Transverse colon (tissue), 4 donors: ENCODE measurements at regions not wholly inside any gene's neighbourhood (a gene's known extent, or its start where the extent isn't known, plus 50 kb on each side); places are given as distances from the start of the nearest gene placed in this dataset.

Experiments used
- DNase-seq: peaks from one replicate; pipeline ENCODE4 v3.0.0-alpha.2; 2019
- H3K27ac ChIP-seq, 4 donors: fragments of 200-600 bp; sonication (generic); 2 replicates each; pipeline ENCODE4 v1.5.1; 2016 to 2018; ENCODE audit warnings: inconsistent platforms in 4 of 4
- H3K27me3 ChIP-seq: fragments of 200-600 bp; sonication (generic); 2 replicates; pipeline ENCODE4 v1.5.1; 2017; ENCODE audit warnings: inconsistent platforms
- H3K36me3 ChIP-seq, 4 donors: fragments of 200-600 bp; sonication (generic); 2 replicates each; pipeline ENCODE4 v1.5.1; 2017 to 2019; ENCODE audit warnings: inconsistent platforms in 4 of 4
- H3K4me1 ChIP-seq, 4 donors: fragments of 200-600 bp; sonication (generic); 2 replicates each; pipeline ENCODE4 v1.5.1; 2017 to 2020; ENCODE audit warnings: inconsistent platforms in 4 of 4
- H3K4me3 ChIP-seq, 4 donors: fragments of 200-600 bp; sonication (generic); 1 replicate in 1 of 4; 2 replicates in 3 of 4; pipeline versions ENCODE4 v1.5.1 to v1.6.1; 2017 to 2019; ENCODE audit warnings: inconsistent platforms in 4 of 4
- H3K9me3 ChIP-seq, 2 donors: fragments of 200-600 bp; sonication (generic); 2 replicates each; pipeline ENCODE4 v1.5.1; 2017 to 2019; ENCODE audit warnings: inconsistent platforms in 2 of 2
- EP300 ChIP-seq: sonication (generic); formaldehyde crosslinking; IDR thresholded peaks from one replicate; pipeline ENCODE4 v1.6.1; 2017; ENCODE audit warnings: antibody characterized with exemption, low read depth
- POLR2A ChIP-seq: fragments of 450-650 bp; IDR thresholded peaks from one replicate; pipeline ENCODE4 v1.6.1; 2016; ENCODE audit warnings: antibody characterized with exemption, mild to moderate bottlenecking, moderate library complexity
- POLR2AphosphoS5 ChIP-seq, 3 donors: sonication (generic); formaldehyde crosslinking; IDR thresholded peaks; one replicate each; pipeline ENCODE4 v1.6.1; 2016; ENCODE audit warnings: antibody characterized with exemption in 3 of 3
- WGBS, 2 donors: methylation state at CpG; one replicate each; pipeline ENCODE4 v1.1.5; 2018; ENCODE audit warnings: low coverage in 1 of 2; 5-methylcytosine and 5-hydroxymethylcytosine counted together
- in situ Hi-C, 4 donors: fragments of 200-750 bp; cut with MboI; loops; one replicate each; pipeline versions ENCODE4 v1.15.0 to v1.15.1; 2017; ENCODE audit warnings: low sequenced_read_pairs in 3 of 4, low pct_ligation_motif_present in 1 of 4, low pct_unique_long_range_greater_than_20kb in 1 of 4
- intact Hi-C: fragments of 100-400 bp; cut with DNase I; formaldehyde crosslinking; loops from one replicate; pipeline ENCODE4 v1.15.1; 2023; ENCODE audit warnings: low total_unique reads
- TF ChIP-seq, protein P1 (sequence below), 5 experiments: fragments of 200-600 bp in 3 of 5; fragments of 450-650 bp in 2 of 5; sonication (generic) in 3 of 5; IDR thresholded peaks; 1 replicate in 2 of 5; 2 replicates in 3 of 5; pipeline ENCODE4 v1.5.1; 2016 to 2017; ENCODE audit warnings: antibody characterized with exemption in 5 of 5, inconsistent platforms in 3 of 5, mild to moderate bottlenecking in 2 of 5, moderate library complexity in 1 of 5

DNA sequence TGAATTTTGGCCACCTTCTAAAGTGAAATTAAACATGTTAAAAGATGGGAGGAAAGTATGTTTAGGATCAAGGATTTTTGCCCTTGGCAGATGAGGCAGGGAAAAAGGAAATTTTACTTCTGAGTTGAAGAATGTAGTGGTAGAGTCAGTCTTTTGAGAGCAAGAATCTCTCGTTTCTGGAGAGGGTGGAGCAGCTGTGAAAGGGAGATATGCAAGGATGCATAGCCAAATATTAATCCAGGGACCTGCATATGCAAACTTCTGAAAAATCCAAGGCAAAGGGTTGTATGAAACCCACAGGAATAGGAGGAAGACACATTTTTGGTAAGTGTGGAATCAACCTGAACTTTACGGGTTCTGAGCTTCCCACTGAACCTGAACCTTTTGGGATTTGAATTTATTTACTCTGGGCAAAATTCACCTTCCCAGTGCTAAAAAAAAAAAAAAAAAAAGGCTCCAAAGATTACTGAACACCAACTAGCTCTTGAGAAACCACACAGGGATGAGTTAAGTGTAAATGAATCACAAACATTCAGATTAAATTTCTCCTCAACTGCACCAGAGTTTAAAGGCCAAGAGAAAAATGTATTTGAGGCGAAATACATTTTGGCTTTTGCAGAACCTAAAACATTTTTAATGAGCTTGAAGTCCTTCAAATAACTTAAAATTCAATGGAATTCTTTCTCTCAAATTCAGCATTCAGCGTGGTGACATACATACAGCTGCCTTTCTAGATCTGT lies 187.1 kb upstream of the CDKN3 start:
- in situ Hi-C loops (no loop called here), intact Hi-C loops (no loop called here)
- WGBS, 2 donors = 79 to 80% methylated on average over 4 of the region's 4 CpGs
- no peaks in the 10 kb centered on the region for H3K36me3 ChIP-seq
- TF ChIP-seq POLR2A = no peak
- TF ChIP-seq EP300 = no peak
- TF ChIP-seq POLR2AphosphoS5 (IDR thresholded peaks at IDR 0.05) = no peak
- TF ChIP-seq, protein P1, sequence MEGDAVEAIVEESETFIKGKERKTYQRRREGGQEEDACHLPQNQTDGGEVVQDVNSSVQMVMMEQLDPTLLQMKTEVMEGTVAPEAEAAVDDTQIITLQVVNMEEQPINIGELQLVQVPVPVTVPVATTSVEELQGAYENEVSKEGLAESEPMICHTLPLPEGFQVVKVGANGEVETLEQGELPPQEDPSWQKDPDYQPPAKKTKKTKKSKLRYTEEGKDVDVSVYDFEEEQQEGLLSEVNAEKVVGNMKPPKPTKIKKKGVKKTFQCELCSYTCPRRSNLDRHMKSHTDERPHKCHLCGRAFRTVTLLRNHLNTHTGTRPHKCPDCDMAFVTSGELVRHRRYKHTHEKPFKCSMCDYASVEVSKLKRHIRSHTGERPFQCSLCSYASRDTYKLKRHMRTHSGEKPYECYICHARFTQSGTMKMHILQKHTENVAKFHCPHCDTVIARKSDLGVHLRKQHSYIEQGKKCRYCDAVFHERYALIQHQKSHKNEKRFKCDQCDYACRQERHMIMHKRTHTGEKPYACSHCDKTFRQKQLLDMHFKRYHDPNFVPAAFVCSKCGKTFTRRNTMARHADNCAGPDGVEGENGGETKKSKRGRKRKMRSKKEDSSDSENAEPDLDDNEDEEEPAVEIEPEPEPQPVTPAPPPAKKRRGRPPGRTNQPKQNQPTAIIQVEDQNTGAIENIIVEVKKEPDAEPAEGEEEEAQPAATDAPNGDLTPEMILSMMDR (IDR thresholded peaks at IDR 0.05) = no peak
- no peaks in the 10 kb centered on the region for H3K9me3 ChIP-seq
- no peak overlapping the region for H3K4me3 ChIP-seq
- no peaks in the 10 kb centered on the region for H3K27me3 ChIP-seq
- no peak for DNase-seq
- no peaks in the 10 kb centered on the region for H3K4me1 ChIP-seq
- H3K27ac ChIP-seq = no peak overlapping the region

DNA sequence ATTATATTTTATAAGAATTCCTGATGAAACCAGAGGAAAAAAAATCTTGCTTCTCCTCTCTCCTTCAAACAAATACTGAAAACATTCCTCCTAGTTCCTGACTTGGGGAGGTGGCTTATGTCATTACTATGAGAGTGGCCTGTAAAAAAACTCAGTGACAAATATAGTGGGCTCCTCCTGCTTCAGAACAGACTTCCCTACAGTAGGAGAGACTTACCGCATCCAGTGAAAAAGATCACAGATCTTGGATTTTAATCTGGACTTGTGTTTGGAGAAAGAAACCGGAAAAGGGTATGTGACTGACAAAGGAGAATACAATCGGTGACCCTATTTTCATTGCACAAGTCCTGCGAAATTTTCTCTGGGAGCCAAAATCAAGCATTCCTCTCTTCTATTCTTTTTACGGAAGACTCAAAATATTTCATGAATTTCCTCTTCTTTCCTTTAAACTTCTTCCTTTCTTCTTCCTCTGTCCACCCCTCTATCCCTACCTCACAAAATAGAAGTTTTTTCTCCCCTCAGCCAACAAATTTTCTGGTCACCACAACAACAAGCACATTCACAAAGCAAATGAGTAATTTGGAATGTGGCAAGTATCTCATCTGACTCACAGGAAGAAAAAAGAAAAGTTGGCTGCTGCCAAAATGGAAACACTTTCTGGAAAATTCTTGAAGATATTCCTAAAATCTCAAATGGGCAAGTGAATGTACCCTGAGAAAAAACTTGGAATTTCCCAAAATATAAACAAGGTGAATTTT lies 185.1 kb upstream of the CDKN3 start:
- no peak overlapping the region for H3K4me3 ChIP-seq
- no peaks in the 10 kb centered on the region for H3K4me1 ChIP-seq
- no peaks in the 10 kb centered on the region for H3K36me3 ChIP-seq
- in situ Hi-C loops (no loop called here), intact Hi-C loops (no loop called here)
- DNase-seq = no peak
- WGBS, 2 donors = 62 to 81% methylated on average over 5 of the region's 5 CpGs
- H3K27me3 ChIP-seq = no peaks in the 10 kb centered on the region
- peak overlapping the region in 1 of 4 donors; percentile 40 for H3K27ac ChIP-seq
- TF ChIP-seq POLR2AphosphoS5 (IDR thresholded peaks at IDR 0.05) (no peak), POLR2A (no peak), EP300 (no peak)
- TF ChIP-seq, protein P1 (IDR thresholded peaks at IDR 0.05) = no peak
- H3K9me3 ChIP-seq = no peaks in the 10 kb centered on the region

DNA sequence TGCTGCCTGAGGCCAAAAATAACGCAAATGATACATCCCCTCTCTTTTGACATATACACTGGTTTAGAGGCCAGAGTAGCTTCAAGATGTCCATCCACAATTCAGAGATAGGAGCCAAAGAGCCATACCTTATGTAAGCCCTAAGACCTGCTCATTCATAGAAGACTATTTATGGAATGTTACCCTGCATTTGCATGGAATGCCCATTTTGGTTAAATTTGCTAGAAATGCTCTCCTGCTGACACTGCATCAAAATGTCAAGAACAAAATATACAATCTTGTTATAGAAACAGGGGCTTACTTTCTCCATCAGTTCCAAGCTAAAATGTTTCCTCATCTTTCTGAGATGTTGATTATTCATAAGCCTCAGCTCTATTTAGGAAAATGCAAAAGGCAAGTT lies 183.3 kb upstream of the CDKN3 start:
- TF ChIP-seq POLR2A = no peak
- no peak for TF ChIP-seq POLR2AphosphoS5 (IDR thresholded peaks at IDR 0.05)
- TF ChIP-seq, protein P1 (IDR thresholded peaks at IDR 0.05) = no peak
- no peak for TF ChIP-seq EP300
- Histone ChIP-seq H3K27me3 (peaks cover 2% of the 10 kb centered on the region), H3K4me3 (no peak overlapping the region), H3K36me3 (no peaks in the 10 kb centered on the region), H3K27ac (no peak overlapping the region), H3K4me1 (no peaks in the 10 kb centered on the region), H3K9me3 (no peaks in the 10 kb centered on the region)
- WGBS, 2 donors = 100% methylated on average over 1 of the region's 1 CpG; no CpG with 5 or more reads in 1 of the 2 donors
- intact Hi-C loops (no loop called here), in situ Hi-C loops (no loop called here)
- no peak for DNase-seq

DNA sequence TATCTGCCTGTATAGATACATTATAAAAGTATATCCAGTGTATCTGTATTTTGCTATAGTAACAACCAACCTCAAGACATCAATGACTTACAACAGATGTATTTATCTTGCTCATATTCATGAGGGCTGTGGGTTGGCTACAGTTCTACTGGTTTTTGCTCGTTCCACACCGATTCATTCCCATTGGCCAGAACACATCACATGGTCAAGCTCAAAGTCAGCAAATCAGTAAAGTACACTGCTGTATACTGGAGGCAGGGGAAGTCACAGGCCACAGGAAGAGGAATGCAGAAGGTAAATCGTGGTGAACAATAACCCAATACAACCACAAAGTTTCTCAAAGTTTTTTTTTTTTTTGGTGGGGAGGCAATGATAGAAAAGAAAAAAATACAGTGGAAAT lies 180.0 kb upstream of the CDKN3 start:
- DNase-seq = no peak
- TF ChIP-seq EP300 = no peak
- no peak for TF ChIP-seq POLR2AphosphoS5 (IDR thresholded peaks at IDR 0.05)
- no peak for TF ChIP-seq POLR2A
- TF ChIP-seq, protein P1 (IDR thresholded peaks at IDR 0.05) = no peak
- 76 to 85% methylated on average over 2 to 3 of the region's 3 CpGs for WGBS, 2 donors
- Histone ChIP-seq H3K4me3 (no peak overlapping the region), H3K4me1 (peaks cover 0 to 4% (median 0%) of the 10 kb centered on the region in 4 donors), H3K36me3 (no peaks in the 10 kb centered on the region), H3K27ac (no peak overlapping the region), H3K9me3 (no peaks in the 10 kb centered on the region), H3K27me3 (peaks cover 24% of the 10 kb centered on the region)
- in situ Hi-C loops (no loop called here), intact Hi-C loops (no loop called here)
